ENCODE measurements at regions not wholly inside any gene's neighbourhood (a gene's known extent, or its start where the extent isn't known, plus 50 kb on each side); places are given as distances from the start of the nearest gene placed in this dataset.
"Not testable (repeated sequence)": the region's sequence is repeated elsewhere in the genome, so short reads cannot be mapped to it uniquely, and the experiment has no call there.

DNA sequence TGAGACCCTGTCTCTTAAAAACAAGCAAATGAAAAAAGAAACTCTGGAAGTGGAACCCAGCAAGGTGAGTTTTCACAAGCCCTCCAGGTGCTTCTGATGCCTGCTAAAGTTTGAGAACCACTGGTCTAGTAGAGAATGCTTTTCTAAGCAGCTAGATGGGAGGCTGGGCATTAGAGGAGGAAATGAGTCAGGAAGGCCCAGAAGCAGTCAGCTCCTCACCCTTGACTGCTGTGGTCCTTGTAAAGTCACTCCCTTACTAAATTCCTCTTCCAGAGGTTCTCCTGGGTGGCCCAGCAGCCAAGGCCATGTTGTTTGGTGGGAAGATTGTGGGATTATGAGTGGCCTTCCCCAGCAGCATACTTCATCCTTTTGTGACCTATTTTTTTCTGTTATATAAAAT lies 52.0 kb upstream of the FYN start:
- DNase-seq, result no peak

- no peak for DNase-seq
Measured at GRCh38 chr6:111926731-111927302, 53.6 kb upstream of the FYN start.

GRCh38 chr6:111927321-111927720 lies 54.1 kb upstream of the FYN start:
- DNase-seq, result no peak

DNA sequence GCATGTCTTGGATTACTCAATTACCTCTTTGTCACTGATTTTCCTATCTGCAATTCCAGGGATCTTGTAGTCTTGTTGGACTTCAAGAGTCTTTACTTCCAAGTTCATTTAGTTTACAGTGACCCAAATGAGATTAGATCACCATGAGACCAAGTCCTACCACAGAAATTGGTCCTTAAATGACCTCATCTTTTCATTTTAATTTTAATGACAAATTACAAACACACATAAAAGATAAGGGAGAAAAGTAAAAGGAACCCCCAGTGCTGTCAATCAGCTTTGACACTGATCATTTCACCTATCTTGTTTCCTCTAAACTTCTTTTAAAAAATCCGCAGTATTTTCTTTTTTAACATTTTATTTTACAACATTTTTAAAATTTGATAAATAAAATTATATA lies 54.9 kb upstream of the FYN start:
- no peak for DNase-seq

GRCh38 chr6:111934611-111935010 lies 61.4 kb upstream of the FYN start:
- not testable (repeated sequence) for DNase-seq

DNA sequence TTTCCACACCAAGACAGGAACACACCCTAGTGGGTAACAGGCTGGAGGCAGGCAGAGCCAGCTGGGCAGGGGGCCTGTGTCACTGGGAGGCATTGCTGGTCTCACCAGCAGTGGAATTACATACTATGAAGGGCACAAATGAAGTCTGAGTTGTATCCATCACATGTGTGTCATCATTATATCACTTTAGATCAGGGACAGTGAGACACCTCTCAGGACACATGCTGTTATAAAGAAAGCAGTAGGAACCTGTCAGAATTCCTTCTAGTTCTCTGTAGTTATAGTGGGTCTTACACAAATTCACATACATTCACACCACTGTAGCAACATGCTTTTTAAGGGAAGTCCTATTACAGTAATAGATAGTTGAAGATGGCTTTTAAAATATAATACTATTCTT lies 63.5 kb upstream of the FYN start:
- no peak for DNase-seq

DNA sequence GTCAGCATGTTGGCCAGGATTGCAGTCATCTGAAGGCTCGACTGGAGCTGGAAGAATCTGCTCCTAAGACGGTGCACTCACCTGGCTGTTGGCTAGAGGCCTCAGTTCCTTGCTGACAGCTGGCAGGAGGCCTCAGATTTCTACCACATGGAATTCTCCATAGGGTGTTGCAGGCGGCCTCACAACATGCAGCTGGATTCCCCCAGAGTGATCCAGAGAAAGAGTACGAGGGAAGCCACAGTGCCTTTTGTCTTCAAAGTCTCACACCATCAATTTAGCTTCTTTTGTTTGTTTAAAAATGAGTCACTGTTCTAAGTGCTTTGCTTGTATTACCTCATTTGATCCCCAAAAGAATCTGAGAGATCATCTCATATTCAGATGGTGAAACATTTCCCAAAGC lies 65.5 kb upstream of the FYN start:
- DNase-seq, result no peak

DNA sequence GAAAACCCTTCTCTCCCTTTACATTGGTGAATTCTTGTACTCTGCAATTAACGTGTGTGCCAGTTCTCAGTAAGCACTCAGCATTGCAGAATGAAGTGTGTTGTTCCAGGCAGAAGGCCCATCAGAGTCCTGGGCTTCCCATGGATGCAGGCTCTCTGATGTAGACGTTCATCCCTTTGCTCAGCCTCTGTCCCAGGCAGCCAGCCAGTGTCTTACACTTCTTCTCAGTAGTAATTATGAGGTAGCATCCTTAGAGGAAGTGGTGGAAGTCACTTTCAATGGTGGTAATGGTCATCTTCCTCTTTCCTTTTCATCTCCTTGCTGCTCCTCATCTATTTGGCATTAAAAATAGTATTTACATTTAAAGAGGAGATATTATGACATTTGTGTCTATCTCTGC lies 66.7 kb upstream of the FYN start:
- no peak for DNase-seq

- no peak for DNase-seq
Measured at GRCh38 chr6:111940801-111941200, 67.5 kb upstream of the FYN start.

DNA sequence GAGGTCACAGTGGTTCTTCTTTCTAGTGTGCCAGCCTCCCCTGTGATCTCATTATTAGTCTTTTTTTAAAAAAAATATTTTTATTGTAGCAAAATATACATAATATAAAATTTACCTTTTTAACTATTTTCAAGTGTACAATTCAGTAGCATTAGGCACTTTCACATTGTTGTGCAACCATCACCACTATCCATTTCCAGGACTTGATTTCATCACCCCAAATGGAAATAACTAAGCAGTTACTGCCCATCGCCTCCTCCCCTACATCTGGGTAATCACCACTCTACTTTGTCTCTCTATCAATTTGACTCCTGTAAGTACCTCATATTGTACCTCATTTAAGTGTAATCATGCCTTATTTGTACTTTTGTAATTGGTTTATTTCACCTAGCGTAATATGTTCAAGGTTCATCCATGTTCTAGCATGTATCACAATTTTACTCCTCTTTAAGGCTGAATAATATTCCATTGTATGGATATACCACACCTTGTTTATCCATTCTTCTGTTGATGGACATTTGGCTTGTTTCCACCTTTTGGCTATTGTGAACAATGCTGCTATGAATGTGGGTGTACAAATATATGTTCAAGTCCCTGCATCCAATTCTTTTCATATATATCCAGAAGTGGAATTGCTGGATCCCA lies 68.6 kb upstream of the FYN start:
- DNase-seq, result no peak

DNA sequence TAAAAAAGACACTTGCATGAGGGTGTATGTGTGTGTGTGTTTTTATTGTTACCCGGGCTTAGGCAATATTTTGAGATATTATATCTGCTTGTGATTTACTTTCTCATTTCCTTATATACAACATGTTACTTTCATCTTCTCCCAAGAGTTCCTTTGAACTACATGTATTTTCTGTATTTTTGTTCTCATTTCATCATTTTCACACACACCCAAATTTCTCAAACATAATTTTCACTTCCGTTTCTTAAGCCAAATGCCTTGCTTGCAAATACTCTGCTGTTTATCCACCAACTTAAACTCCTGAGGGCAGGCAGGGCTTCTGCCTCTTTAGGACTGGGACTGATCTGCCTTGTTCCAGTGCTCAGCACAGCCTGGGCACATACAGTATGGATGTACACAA lies 69.3 kb upstream of the FYN start:
- no peak for DNase-seq

DNA sequence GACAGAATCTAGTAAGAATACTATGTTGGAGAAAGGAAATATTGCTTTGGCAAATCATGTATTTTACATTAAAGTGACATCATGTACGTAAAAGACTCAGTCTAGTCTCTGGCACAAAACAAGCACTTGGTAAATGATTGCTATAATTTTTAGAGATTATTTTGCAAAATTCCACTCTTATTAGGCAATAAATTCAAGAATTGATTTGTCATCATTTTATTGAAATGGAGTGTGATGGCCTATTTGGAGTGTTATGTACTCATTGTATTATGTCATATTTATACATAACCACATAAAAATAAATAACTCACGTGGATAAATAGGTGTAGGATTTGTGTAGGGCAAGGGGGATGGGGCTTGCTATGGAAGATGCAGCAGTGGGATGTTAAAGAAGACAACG lies 70.0 kb upstream of the FYN start:
- DNase-seq, result no peak

- DNase-seq, result no peak
Measured at GRCh38 chr6:111943726-111944125, 70.5 kb upstream of the FYN start.

DNA sequence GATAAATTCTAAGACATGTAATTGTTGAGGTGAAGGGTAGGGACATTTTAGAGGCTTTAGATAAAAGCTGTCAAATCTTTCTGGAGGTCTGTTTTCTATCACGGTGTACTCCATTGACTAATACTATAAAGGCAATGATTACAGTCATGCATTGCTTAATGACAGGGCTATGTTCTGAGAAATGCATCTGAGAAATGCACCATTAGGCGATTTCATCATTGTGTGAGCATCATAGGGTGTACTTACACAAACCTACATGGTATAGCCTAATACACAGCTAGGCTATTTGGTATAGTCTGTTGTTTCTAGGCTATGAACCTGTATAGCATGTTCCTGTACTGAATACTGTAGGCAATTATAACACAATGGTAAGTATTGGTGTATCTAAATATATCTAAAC lies 71.3 kb upstream of the FYN start:
- no peak for DNase-seq

- DNase-seq, result no peak
Measured at GRCh38 chr6:111949546-111949945, 76.3 kb upstream of the FYN start.

DNA sequence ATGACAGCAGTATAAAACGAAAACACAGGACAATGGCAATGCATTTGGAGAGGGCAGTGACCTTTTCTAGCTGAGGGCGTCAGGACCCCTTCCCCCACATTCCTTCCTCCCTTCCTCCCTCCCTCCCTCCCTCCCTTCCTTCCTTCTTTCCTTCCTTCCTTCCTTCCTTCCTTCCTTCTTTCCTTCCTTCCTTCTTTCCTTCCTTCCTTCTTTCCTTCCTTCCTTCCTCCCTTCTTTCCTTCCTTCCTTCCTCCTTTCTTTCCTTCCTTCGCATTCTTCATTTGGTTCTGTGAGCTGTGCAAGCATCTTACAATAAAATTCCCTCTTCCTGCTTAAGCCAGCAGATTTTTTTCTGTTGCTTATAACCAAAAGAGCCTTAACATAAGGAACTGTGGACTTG lies 76.7 kb upstream of the FYN start:
- not testable (repeated sequence) for DNase-seq

DNA sequence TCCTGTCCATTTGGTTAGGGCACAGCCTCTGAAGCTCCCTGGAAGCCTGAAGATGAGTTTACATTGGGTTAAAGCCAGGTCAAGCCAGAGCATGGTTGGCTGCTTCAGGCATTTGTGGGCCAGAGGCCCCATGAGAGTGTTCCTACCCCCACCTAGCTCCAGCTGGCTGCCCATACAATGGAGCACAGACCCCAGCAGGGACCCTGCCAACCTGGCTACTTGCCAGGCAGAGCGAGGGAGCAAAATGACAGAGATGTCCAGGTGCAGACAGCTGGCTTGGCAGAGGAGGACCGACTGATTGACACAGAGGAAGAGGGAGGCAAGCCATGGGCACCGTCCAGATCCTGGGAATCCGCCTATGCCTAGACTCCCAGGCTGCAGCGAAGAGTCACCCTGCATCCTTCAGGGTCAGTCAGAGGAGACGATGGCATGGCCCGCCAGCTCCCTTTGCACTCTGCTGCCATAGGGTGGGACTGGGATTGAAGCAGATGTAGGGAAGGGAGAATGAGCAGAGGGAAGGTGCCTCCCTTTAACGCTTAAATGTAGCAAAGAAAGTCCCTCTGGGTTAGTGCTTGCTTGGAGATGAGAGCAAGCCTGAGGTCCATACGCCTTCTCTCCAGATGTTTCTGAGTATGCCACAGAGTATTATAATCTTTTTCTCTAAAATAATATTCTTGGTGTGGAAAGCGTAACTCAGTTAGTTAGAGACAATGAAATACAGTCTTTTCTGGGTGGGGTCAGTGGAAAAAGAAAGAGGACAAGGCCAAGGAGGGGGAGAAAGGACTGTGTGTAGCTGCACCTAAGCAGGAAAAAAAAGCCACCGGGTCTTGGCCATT lies 77.6 kb upstream of the FYN start:
- DNase-seq, result no peak

GRCh38 chr6:111951497-111952085 lies 78.3 kb upstream of the FYN start:
- DNase-seq, result no peak

DNA sequence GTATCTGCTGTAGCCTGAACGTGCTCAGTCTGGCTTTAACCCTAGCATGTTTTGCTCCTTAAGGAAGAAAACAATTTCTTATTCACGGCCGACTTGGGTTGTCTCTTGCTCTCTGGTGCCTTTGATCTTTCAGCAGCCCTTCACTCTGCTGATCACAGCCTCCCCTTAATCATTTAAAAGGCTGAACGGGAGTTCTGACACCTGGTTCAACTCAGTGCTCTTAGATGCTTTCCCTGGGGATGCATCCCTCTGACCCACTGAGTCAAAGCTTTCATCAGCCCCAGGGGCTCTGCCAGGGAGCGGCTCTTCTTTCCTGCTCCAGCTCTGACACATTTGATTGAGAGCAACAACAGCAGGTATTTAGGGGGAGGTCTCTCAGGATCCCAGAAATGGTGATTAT lies 79.0 kb upstream of the FYN start:
- DNase-seq, result no peak

- no peak for DNase-seq
Measured at GRCh38 chr6:111952821-111953540, 79.7 kb upstream of the FYN start.

DNA sequence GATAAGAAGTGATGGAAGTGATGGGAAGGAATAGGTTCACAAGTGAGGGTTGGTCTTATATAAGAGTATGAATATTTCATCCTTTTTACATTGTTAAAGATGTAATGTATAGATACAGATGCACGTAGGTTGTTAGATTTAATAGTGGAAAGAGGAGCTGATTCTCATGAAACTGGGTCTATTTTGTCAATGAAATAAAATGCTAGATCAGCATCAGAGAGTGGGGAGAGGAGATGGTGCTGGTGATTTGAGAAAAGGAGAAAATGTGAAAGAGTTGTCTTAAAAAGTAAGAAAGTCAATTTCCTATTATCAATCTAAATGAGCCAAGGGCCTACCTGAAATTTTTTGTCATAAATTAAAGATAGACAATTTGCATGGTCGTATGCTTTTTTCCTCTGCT lies 82.8 kb upstream of the FYN start:
- no peak for DNase-seq

DNA sequence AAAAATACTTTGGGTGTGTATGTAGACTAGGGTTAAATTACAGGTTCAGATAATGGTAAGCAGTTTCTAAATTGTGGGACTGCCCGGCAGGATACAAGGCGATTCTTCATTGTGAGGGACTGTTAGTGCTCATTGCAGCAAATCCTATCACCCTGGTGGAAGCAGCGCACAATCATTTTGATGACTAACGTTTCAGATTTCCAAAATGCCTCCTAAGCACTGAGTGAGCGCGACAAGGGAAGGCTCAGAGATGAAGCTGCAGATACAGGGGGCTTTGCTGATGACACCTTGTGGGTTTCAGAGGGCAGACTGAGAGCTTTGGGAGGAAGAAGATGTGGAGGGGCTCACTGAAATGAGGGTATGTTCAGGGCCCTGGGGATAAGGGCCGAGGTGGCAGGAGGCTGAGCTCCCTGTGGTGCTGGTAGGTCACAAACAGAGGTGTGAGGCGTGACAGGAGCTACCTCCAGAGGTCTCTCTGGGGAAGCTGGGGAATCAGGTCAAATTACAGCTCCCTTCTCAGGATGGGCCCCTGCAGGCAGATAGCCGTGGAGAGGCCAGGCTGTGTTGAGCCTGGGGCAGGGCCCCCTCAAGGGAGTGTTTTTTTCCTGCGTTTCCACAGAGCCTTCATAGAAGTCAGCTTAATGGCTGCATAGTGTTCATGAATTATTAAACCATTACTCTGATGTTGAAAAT lies 84.5 kb upstream of the FYN start:
- no peak for DNase-seq

DNA sequence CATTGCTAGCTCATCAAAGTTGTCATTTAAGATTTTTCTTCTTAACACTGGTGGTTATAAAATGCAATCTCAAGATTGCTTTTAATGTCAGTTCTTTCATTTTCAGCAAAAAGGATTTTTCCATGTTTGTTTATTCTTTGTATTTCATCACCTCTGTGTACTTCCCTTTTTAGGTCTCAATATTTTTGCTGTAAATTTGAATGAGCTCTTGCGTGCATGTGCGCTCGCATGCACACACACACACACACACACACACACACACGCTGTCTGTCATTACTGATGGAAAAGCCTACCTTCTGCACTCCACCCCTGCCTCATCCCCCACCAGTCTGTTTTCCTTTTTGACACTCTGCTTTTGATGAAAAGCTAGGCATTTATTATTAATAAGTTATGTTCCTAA lies 85.3 kb upstream of the FYN start:
- DNase-seq, result no peak

All from stimulated activated CD4-positive, alpha-beta T cell treated with anti-CD3 and anti-CD28 coated beads, Interleukin-4, amount 100 ng/mL, for 1 hour (primary cell).